Left kidney (tissue), 1 donor: ENCODE measurements at regions not wholly inside any gene's neighbourhood (a gene's known extent, or its start where the extent isn't known, plus 50 kb on each side); places are given as distances from the start of the nearest gene placed in this dataset.
"Not testable (repeated sequence)": the region's sequence is repeated elsewhere in the genome, so short reads cannot be mapped to it uniquely, and the experiment has no call there.

ENCODE experiments used
- DNase-seq: peaks from one replicate; pipeline ENCODE4 v3.0.0-alpha.2; 2013

GRCh38 chr20:50328996-50329898 lies 138.6 kb downstream of the CEBPB start:
- DNase-seq: no peak

GRCh38 chr20:50329981-50330503 lies 139.4 kb downstream of the CEBPB start:
- DNase-seq: no peak

DNA sequence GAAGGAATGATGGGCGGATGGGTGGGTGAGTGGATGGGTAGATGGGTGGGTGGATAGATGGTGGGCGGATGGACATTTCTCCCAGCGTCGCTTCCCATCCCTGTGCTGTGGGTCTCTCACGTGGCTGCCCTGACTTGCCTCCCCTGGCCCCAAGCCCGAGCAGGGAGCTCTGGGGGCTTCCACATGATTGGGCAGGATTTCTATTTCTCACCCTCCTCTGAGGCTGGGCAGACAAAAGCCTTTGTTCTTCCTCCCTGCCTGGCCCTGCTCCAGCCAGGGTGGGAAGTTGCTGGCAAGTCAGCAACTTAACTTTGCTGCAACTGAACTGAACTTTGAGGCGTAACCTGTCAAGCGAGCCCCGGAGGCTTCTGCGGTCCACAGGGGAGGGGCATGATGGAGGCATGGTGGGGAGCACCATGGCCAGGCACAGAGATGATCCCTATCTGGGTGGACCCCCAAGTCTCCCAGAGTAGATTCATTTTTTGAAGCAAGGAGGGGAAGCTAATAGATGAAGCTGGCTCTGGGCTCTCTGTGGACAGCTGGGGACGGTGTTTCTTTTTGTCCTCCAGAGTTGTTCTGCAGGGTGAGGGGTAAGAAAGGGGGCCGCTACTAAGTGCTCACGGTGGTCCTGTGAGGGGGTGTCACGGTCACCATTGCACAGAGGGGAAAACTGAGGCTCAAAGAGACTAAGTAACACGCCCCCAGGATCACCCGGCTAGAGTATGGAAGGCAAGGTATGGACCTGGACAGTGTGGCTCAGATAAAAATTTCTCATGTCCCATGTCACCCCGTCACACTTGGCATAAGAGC lies 140.1 kb downstream of the CEBPB start:
- no peak for DNase-seq

- no peak for DNase-seq
Measured at GRCh38 chr20:50331469-50332363, 141.1 kb downstream of the CEBPB start.

- no peak for DNase-seq
Measured at GRCh38 chr20:50332491-50332980, 141.9 kb downstream of the CEBPB start.

DNA sequence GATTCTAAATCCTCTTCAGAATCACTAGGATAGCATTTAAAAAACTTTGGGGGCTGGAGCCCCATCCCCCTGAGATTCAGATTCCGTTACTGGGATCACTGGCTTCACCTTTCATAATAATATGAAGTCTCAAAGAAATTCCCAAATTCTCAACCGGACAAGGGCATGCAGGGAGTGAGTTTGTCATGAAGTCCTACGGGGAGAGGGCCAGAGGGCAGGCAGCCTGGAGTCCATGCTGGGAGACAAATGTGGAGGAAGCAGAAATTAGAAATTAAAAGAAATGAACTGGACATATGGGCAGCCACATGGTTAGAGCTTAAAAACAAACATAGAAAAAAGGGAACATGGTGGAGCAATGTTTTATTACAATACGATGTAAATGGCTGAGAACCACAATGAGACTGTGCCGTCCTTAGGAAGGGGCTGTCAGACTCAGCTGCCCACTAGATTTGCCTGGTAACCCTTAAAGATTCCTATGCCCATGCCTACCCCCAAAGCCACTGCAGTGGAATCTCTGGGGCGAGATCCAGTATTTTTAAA lies 142.6 kb downstream of the CEBPB start:
- no peak for DNase-seq

GRCh38 chr20:50333812-50334211 lies 143.2 kb downstream of the CEBPB start:
- no peak for DNase-seq

GRCh38 chr20:50334512-50334911 lies 143.9 kb downstream of the CEBPB start:
- not testable (repeated sequence) for DNase-seq

GRCh38 chr20:50335105-50335504 lies 144.5 kb downstream of the CEBPB start:
- no peak for DNase-seq

DNA sequence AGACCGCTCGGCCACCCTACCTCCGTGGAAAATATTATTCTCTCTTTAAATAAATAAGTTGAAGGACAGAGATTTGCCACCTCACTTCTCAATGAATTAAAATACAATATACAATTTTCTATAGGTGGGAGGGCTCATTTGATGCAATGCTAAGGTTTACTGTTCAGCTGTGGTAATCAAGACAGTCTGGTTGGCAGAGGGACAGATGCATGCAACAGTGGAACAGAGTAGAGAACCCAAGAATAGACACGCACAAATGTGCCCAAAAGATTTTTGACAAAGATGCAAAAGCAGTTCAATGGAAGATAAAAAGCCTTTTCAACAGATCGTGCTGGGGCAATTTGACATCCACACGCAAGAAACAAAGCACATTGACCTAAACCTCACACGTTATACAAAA lies 145.2 kb downstream of the CEBPB start:
- no peak for DNase-seq

DNA sequence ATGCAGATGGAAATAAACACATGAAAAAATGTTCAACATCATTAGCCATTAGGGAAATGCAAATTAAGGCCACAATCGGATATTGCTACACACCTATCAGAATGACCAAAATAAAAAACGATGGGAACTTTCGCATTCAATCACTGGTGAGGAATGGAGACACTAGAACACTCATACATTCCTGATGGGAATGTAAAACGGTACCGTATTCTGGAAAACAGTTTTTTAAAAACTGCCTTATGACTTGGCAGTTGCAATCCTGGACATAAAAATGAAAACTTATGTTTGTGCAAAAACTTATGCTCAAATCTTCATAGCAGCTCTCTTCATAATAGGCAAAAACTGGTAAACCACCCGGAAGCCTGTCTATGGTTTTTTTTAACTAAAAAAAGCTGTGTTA lies 146.0 kb downstream of the CEBPB start:
- DNase-seq: no peak

- DNase-seq: no peak
Measured at GRCh38 chr20:50337521-50338466, 147.2 kb downstream of the CEBPB start.

DNA sequence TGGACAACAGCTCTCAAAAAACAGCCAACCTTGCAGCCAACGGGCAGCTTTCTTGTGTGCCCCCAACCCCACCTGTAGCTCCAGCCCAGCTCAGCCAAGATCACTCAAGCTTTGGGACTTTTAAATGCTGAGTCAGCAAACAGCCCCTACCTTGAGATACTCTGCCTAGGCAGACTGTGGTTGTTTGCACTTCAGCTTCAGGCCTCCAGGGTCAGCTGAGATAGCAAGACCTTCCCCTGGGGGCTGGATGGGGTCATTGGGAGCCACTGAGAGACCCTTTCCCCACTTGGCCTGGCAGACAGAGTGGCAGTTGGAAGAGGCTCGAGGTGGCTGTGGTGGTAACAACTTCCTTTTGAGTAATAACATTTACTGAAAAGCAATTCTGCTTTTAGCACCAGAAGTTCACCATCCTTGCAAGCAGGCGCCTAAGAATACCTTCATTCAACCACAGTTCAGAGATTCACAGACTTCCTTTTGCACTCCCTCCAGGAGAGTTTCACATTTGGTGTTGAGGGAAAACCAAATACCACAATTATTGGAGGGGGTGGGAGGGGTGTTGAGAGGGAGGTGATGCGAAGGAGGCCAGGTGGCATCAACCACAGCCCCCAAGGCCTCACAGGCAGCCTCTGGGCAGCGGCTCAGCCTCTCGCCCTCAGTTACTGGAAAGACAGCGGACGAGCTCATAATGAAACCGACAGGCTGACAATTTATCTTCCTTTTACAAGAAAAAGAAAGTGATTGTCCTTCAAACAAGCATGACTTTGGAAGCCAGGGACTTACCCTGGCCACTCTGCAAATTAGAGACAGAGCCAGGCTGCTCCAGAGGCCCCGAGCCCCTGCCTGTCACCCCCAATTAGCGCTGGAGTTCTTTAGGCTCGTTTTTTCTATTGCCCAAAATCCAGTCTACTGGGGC lies 148.1 kb downstream of the CEBPB start:
- DNase-seq: no peak

- no peak for DNase-seq
Measured at GRCh38 chr20:50339466-50339901, 148.9 kb downstream of the CEBPB start.

- no peak for DNase-seq
Measured at GRCh38 chr20:50340541-50340940, 149.9 kb downstream of the CEBPB start.

- DNase-seq: no peak
Measured at GRCh38 chr20:50341050-50341449, 150.4 kb downstream of the CEBPB start.

- no peak for DNase-seq
Measured at GRCh38 chr20:50341880-50342637, 151.4 kb downstream of the CEBPB start.

DNA sequence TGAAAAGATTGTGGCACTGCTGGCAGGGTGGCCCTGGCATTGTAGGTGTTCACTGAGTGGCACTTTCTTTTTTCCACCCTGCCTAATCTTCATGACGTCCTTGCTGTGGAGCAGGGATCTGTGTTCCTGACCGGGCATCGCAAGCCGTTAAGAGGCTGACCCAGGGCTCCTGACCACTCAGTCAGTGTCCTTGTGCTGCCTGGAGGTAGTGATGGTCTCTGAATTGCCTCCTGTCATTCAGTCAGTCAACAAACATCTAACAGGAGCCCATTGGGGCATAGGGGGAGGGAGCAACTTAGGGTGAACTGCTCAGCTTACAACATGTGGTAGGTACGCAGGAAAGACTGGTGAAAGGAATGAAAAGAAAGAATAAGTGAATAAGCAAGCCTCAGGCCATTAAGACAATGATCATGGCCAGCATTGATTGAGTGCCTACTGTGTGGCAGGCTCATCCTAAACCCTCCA lies 152.0 kb downstream of the CEBPB start:
- DNase-seq: no peak
